HG03565 (cell line): ENCODE measurements at regions not wholly inside any gene's neighbourhood (a gene's known extent, or its start where the extent isn't known, plus 50 kb on each side); places are given as distances from the start of the nearest gene placed in this dataset.
"Not testable (repeated sequence)": the region's sequence is repeated elsewhere in the genome, so short reads cannot be mapped to it uniquely, and the experiment has no call there.

Experiments
- ATAC-seq: cut with Tn5 transposase; IDR thresholded peaks from one replicate; pipeline ENCODE4 v1.9.1; 2021; ENCODE audit warnings: mild to moderate bottlenecking, moderate library complexity; ENCODE audit not compliant: unreplicated experiment

- ATAC-seq = no peak
These were observed 124.6 kb upstream of the GBE1 start for GRCh38 chr3:81886081-81886480.

GRCh38 chr3:81884791-81885190, 123.3 kb upstream of the GBE1 start:
- ATAC-seq = no peak

- ATAC-seq = no peak
These were observed 115.4 kb upstream of the GBE1 start for GRCh38 chr3:81876826-81877225.

- ATAC-seq = no peak
These were observed 113.3 kb upstream of the GBE1 start for GRCh38 chr3:81874738-81875137.

GRCh38 chr3:81872566-81872965, 111.1 kb upstream of the GBE1 start:
- ATAC-seq = no peak

GRCh38 chr3:81871358-81872155, 110.1 kb upstream of the GBE1 start:
- ATAC-seq = no peak

GRCh38 chr3:81869382-81869781, 107.9 kb upstream of the GBE1 start:
- no peak for ATAC-seq

- ATAC-seq = no peak
These were observed 107.2 kb upstream of the GBE1 start for GRCh38 chr3:81868597-81868996.

GRCh38 chr3:81867875-81868274, 106.4 kb upstream of the GBE1 start:
- no peak for ATAC-seq

- not testable (repeated sequence) for ATAC-seq
These were observed 103.7 kb upstream of the GBE1 start for GRCh38 chr3:81865164-81865563.

GRCh38 chr3:81864272-81864671, 102.8 kb upstream of the GBE1 start:
- no peak for ATAC-seq

GRCh38 chr3:81863756-81864155, 102.3 kb upstream of the GBE1 start:
- ATAC-seq = no peak

GRCh38 chr3:81861593-81861992, 100.1 kb upstream of the GBE1 start:
- no peak for ATAC-seq

- no peak for ATAC-seq
These were observed 98.1 kb upstream of the GBE1 start for GRCh38 chr3:81859524-81859923.

GRCh38 chr3:81853431-81853830, 92.0 kb upstream of the GBE1 start:
- no peak for ATAC-seq

GRCh38 chr3:81851176-81851575, 89.7 kb upstream of the GBE1 start:
- ATAC-seq = no peak

GRCh38 chr3:81846988-81847387, 85.5 kb upstream of the GBE1 start:
- ATAC-seq = no peak

- ATAC-seq = no peak
These were observed 80.1 kb upstream of the GBE1 start for GRCh38 chr3:81841540-81841939.

- no peak for ATAC-seq
These were observed 78.2 kb upstream of the GBE1 start for GRCh38 chr3:81839504-81840094.

GRCh38 chr3:81838457-81838856, 77.0 kb upstream of the GBE1 start:
- ATAC-seq = peak; percentile 38

GRCh38 chr3:81837071-81837593, 75.7 kb upstream of the GBE1 start:
- no peak for ATAC-seq

- ATAC-seq = no peak
These were observed 68.5 kb upstream of the GBE1 start for GRCh38 chr3:81829937-81830336.
